IMR-90 (cell line): ENCODE measurements at regions not wholly inside any gene's neighbourhood (a gene's known extent, or its start where the extent isn't known, plus 50 kb on each side); places are given as distances from the start of the nearest gene placed in this dataset.

Experiments used
- ATAC-seq: fragments of 200-7000 bp; cut with Tn5 transposase; 2 replicates; pipeline ENCODE4 v1.9.1; 2020; ENCODE audit warnings: low read depth, mild to moderate bottlenecking, moderate library complexity
- BruUV-seq: library from RNA; stranded (reverse); fragments of 400-500 nt; replicated peaks from 2 replicates; lab custom pipeline; 2021; lab: Mats Ljungman, UMichigan
- CTCF ChIA-PET: fragments of 300-600 bp; formaldehyde crosslinking; extraction: SDS; loops from one replicate; lab custom pipeline; 2021; ENCODE audit warnings: antibody characterized with exemption; lab: Yijun Ruan, JAX
- POLR2A ChIA-PET: fragments of 300-600 bp; sonication (Branson Sonifier 250); formaldehyde crosslinking; loops from one replicate; lab custom pipeline; 2022; ENCODE audit warnings: antibody characterized with exemption; ENCODE audit not compliant: unreplicated experiment; lab: Charles Lee
- DNase-seq: peaks from one replicate; pipeline ENCODE4 v3.0.0; 2013
- H2AFZ ChIP-seq: replicated peaks from 2 replicates; pipeline ENCODE3; 2013; ENCODE audit warnings: low read length, mild to moderate bottlenecking; ENCODE audit not compliant: poor library complexity
- H2AK5ac ChIP-seq: 2 replicates; pipeline ENCODE4 v1.6.1; 2013; ENCODE audit warnings: low read depth, low read length, inconsistent platforms
- H2AK9ac ChIP-seq: replicated peaks from 2 replicates; pipeline ENCODE3; 2013; ENCODE audit warnings: mild to moderate bottlenecking, low read depth, low read length, moderate library complexity; ENCODE audit not compliant: poor library complexity
- H2BK120ac ChIP-seq: 2 replicates; pipeline ENCODE4 v1.6.1; 2013; ENCODE audit warnings: low read depth, low read length, inconsistent platforms
- H2BK15ac ChIP-seq: 3 replicates; pipeline ENCODE4 v1.6.1; 2013; ENCODE audit warnings: low read depth, low read length, inconsistent platforms
- H2BK20ac ChIP-seq: 2 replicates; pipeline ENCODE4 v1.6.1; 2013; ENCODE audit warnings: low read depth, mild to moderate bottlenecking, inconsistent platforms, low read length, moderate library complexity
- H2BK5ac ChIP-seq: 2 replicates; pipeline ENCODE4 v1.6.1; 2013; ENCODE audit warnings: mild to moderate bottlenecking, low read depth, low read length, inconsistent platforms; ENCODE audit not compliant: poor library complexity, severe bottlenecking
- H3K14ac ChIP-seq: replicated peaks from 2 replicates; pipeline ENCODE4 v1.6.1; 2013; ENCODE audit warnings: low read depth, low read length, inconsistent platforms
- H3K18ac ChIP-seq: 2 replicates; pipeline ENCODE4 v1.6.1; 2013; ENCODE audit warnings: low read depth, low read length, control low read depth
- H3K23ac ChIP-seq: 2 replicates; pipeline ENCODE4 v1.6.1; 2013; ENCODE audit warnings: low read depth, low read length, inconsistent platforms
- H3K27ac ChIP-seq: 2 replicates; pipeline ENCODE4 v1.5.1; 2013; ENCODE audit warnings: mild to moderate bottlenecking, control low read depth, low read length; ENCODE audit not compliant: insufficient read depth
- H3K27me3 ChIP-seq: 2 replicates; pipeline ENCODE4 v1.6.1; 2013; ENCODE audit warnings: low read length; ENCODE audit not compliant: control insufficient read depth, insufficient read depth
- H3K36me3 ChIP-seq: 2 replicates; pipeline ENCODE4 v1.6.1; 2013; ENCODE audit warnings: low read length, mixed read lengths; ENCODE audit not compliant: control insufficient read depth, insufficient read depth
- H3K4ac ChIP-seq: 2 replicates; pipeline ENCODE4 v1.6.1; 2013; ENCODE audit warnings: low read depth, low read length, inconsistent platforms
- H3K4me1 ChIP-seq: 2 replicates; pipeline ENCODE4 v1.6.1; 2013; ENCODE audit warnings: low read length, mixed read lengths; ENCODE audit not compliant: control insufficient read depth, insufficient read depth
- H3K4me2 ChIP-seq: 2 replicates; pipeline ENCODE4 v1.6.1; 2013; ENCODE audit warnings: low read depth, mild to moderate bottlenecking, control low read depth, low read length, moderate library complexity
- H3K4me3 ChIP-seq: 2 replicates; pipeline ENCODE4 v1.5.1; 2013; ENCODE audit warnings: low read depth, mild to moderate bottlenecking, control low read depth, low read length, moderate library complexity; ENCODE audit not compliant: insufficient read depth
- H3K56ac ChIP-seq: 2 replicates; pipeline ENCODE4 v1.6.1; 2013; ENCODE audit warnings: low read length, inconsistent platforms; ENCODE audit not compliant: insufficient read depth; ENCODE audit errors: extremely low read depth
- H3K79me1 ChIP-seq, 2 experiments: 2 replicates each; pipeline ENCODE4 v1.6.1; 2013; ENCODE audit warnings: low read length in 2 of 2, inconsistent platforms in 1 of 2, low read depth in 1 of 2
- H3K9ac ChIP-seq: 2 replicates; pipeline ENCODE4 v1.6.1; 2013; ENCODE audit warnings: low read depth, low read length, control low read depth
- H3K9me1 ChIP-seq: 2 replicates; pipeline ENCODE4 v1.6.1; 2013; ENCODE audit warnings: low read length, inconsistent platforms; ENCODE audit not compliant: insufficient read depth
- H3K9me3 ChIP-seq: 2 replicates; pipeline ENCODE4 v1.6.1; 2013; ENCODE audit warnings: low read length; ENCODE audit not compliant: control insufficient read depth, insufficient read depth
- H4K20me1 ChIP-seq: 2 replicates; pipeline ENCODE4 v1.6.1; 2013; ENCODE audit warnings: low read length, inconsistent platforms; ENCODE audit not compliant: insufficient read depth
- H4K5ac ChIP-seq: 2 replicates; pipeline ENCODE4 v1.6.1; 2013; ENCODE audit warnings: mild to moderate bottlenecking, low read depth, low read length, control low read depth
- H4K8ac ChIP-seq, 2 experiments: 2 replicates each; pipeline ENCODE4 v1.6.1; 2013; ENCODE audit warnings: low read depth in 2 of 2, low read length in 2 of 2, control low read depth in 1 of 2, inconsistent platforms in 1 of 2
- H4K91ac ChIP-seq: 2 replicates; pipeline ENCODE4 v1.6.1; 2013; ENCODE audit warnings: low read depth, low read length, inconsistent platforms; ENCODE audit not compliant: insufficient read depth
- BHLHE40 ChIP-seq: fragments of 150-350 bp; IDR thresholded peaks from 2 replicates; pipeline ENCODE4 v1.6.1; 2016; ENCODE audit warnings: mild to moderate bottlenecking, low read depth, low read length
- CEBPB ChIP-seq: IDR thresholded peaks from 2 replicates; pipeline ENCODE4 v1.6.1; 2012; ENCODE audit warnings: low read depth, low read length, improper control_type of control experiment
- CHD1 ChIP-seq: IDR thresholded peaks from 2 replicates; pipeline ENCODE4 v1.6.1; 2012; ENCODE audit warnings: low read depth, low read length, improper control_type of control experiment
- MXI1 ChIP-seq: IDR thresholded peaks from 2 replicates; pipeline ENCODE4 v1.6.1; 2012; ENCODE audit warnings: low read depth, mild to moderate bottlenecking, low read length, moderate library complexity, borderline replicate concordance
- NFE2L2 ChIP-seq: fragments of 150-350 bp; IDR thresholded peaks from 2 replicates; pipeline ENCODE4 v1.6.1; 2016; ENCODE audit warnings: low read depth, mild to moderate bottlenecking, low read length
- RAD21 ChIP-seq: IDR thresholded peaks from 2 replicates; pipeline ENCODE4 v1.6.1; 2012; ENCODE audit warnings: low read length, improper control_type of control experiment
- SMC3 ChIP-seq: fragments of 150-350 bp; IDR thresholded peaks from 2 replicates; pipeline ENCODE4 v1.6.1; 2016; ENCODE audit warnings: low read depth, mild to moderate bottlenecking, antibody characterized with exemption, low read length, moderate library complexity
- dilution Hi-C: fragments of 300-500 bp; cut with HindIII; formaldehyde crosslinking; loops from one replicate; pipeline ENCODE4 v1.14.3; 2018; ENCODE audit warnings: low sequenced_read_pairs; ENCODE audit not compliant: unreplicated experiment
- in situ Hi-C: fragments of 300-500 bp; cut with MboI; formaldehyde crosslinking; loops from 3 replicates; pipeline ENCODE4 v1.14.3; 2019; ENCODE audit warnings: low sequenced_read_pairs, inconsistent platforms, mixed read lengths
- intact Hi-C: fragments of 100-400 bp; cut with micrococcal nuclease; formaldehyde crosslinking; loops from 2 replicates; pipeline ENCODE4 v1.10.0; 2022
- TF ChIP-seq, protein P1 (sequence below): conservative IDR thresholded peaks from 2 replicates; pipeline ENCODE4 v1.5.1; 2012; ENCODE audit warnings: mild to moderate bottlenecking, low read depth, low read length, improper control_type of control experiment

DNA sequence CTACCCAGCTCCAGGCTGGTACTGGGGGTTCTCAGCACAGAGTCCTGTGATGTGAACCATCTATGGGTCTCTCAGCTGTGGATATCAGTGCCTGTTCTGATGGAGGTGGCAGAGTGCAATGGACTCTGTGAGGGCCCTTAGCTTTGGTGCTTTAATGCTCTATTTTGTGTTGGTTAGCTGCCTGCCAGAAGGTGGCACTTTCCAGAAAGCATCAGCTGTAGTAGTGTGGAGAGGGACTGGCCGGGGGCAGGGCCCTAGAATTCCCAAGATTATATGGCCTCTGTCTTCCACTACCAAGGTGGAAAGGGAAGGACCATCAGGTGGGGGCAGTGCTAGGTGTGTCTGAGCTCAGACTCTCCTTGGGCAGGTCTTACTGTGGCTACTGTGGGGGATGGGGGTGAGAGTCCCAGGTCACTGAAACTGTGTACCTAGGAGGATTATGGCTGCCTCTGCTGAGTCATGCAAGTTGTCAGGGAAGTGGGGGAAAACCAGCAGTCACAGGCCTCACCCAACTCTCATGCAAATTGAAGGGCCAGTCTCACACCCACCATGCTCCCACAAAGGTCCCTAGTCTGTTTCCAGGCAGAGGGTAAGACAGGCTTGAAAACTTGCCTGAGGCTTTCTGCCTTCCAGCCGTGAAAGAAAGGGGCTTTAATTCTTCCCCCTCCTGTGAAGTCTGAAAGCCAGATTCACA is 878.1 kb downstream of the C12orf50 start (continued):
- TF ChIP-seq BHLHE40: no peak

DNA sequence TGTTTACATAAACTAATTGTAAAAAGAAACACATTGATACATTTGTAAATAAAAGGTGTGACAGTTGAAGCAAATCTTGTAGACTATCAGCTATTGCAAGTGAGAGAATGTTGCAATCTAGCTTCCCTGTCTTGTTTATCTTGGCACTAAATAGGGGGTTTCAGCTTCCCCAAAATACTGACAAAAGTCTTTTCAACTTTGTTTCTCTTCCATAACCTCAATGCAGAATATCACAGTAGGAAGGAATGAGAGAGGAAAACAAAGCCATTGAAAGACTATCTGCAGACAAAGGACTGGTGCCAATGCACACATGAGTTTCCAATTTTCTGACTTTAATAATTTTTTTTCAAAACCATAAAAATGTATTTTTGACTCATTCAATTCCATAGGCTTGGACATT is 886.2 kb upstream of the MGAT4C start:
- POLR2A ChIA-PET: no interaction called here
- no peak overlapping the region for H2AK5ac ChIP-seq

More for the DNA sequence above, 886.2 kb upstream of the MGAT4C start:
- no TSS peak for BruUV-seq
- H4K5ac ChIP-seq: no peak overlapping the region
- H2AFZ ChIP-seq: no peak overlapping the region
- H3K18ac ChIP-seq: no peak overlapping the region
- H2BK120ac ChIP-seq: no peak overlapping the region
- DNase-seq: no peak
- intact Hi-C loops: no loop called here
- no peaks in the 10 kb centered on the region for H3K4me1 ChIP-seq
- TF ChIP-seq SMC3: no peak
- no peak for TF ChIP-seq MXI1
- TF ChIP-seq, protein P1, sequence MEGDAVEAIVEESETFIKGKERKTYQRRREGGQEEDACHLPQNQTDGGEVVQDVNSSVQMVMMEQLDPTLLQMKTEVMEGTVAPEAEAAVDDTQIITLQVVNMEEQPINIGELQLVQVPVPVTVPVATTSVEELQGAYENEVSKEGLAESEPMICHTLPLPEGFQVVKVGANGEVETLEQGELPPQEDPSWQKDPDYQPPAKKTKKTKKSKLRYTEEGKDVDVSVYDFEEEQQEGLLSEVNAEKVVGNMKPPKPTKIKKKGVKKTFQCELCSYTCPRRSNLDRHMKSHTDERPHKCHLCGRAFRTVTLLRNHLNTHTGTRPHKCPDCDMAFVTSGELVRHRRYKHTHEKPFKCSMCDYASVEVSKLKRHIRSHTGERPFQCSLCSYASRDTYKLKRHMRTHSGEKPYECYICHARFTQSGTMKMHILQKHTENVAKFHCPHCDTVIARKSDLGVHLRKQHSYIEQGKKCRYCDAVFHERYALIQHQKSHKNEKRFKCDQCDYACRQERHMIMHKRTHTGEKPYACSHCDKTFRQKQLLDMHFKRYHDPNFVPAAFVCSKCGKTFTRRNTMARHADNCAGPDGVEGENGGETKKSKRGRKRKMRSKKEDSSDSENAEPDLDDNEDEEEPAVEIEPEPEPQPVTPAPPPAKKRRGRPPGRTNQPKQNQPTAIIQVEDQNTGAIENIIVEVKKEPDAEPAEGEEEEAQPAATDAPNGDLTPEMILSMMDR: no peak
- no peak for TF ChIP-seq CHD1
- TF ChIP-seq NFE2L2: no peak
- no peak for TF ChIP-seq RAD21
- no peak for TF ChIP-seq CEBPB
- H3K27ac ChIP-seq: no peak overlapping the region
- no peak overlapping the region for H3K56ac ChIP-seq
- H3K79me1 ChIP-seq: no peaks in the 10 kb centered on the region
- no peaks in the 10 kb centered on the region for H3K27me3 ChIP-seq
- no peak overlapping the region for H2BK5ac ChIP-seq
- no peak overlapping the region for H2BK20ac ChIP-seq
- H3K4me2 ChIP-seq: no peak overlapping the region
- H2BK15ac ChIP-seq: no peak overlapping the region
- H3K23ac ChIP-seq: no peak overlapping the region
- H3K9me1 ChIP-seq: no peaks in the 10 kb centered on the region
- H4K91ac ChIP-seq: no peak overlapping the region
- dilution Hi-C loops: no loop called here
- H3K9me3 ChIP-seq: no peaks in the 10 kb centered on the region
- H3K4me3 ChIP-seq: no peak overlapping the region
- no peak overlapping the region for H2AK9ac ChIP-seq
- no peak for ATAC-seq
- H4K8ac ChIP-seq: no peak overlapping the region
- H3K14ac ChIP-seq: no peak overlapping the region
- no peaks in the 10 kb centered on the region for H4K20me1 ChIP-seq
- H3K4ac ChIP-seq: no peak overlapping the region
- CTCF ChIA-PET: no interaction called here
- in situ Hi-C loops: no loop called here
- no peaks in the 10 kb centered on the region for H3K36me3 ChIP-seq
- H3K9ac ChIP-seq: no peak overlapping the region
